Hepatocyte (in vitro differentiated cells): ENCODE measurements at regions not wholly inside any gene's neighbourhood (a gene's known extent, or its start where the extent isn't known, plus 50 kb on each side); places are given as distances from the start of the nearest gene placed in this dataset.

Experiments used
- DNase-seq: peaks from one replicate; pipeline ENCODE4 v3.0.0-alpha.2; 2016; ENCODE audit warnings: low spot score
- H2AFZ ChIP-seq: fragments of 200-600 bp; sonication (generic); 2 replicates; pipeline ENCODE4 v1.6.0; 2016; ENCODE audit warnings: antibody characterized with exemption, mild to moderate bottlenecking
- H3K27ac ChIP-seq: fragments of 200-600 bp; sonication (generic); 2 replicates; pipeline ENCODE4 v1.5.1; 2016; ENCODE audit warnings: mild to moderate bottlenecking
- H3K27me3 ChIP-seq: fragments of 200-600 bp; sonication (generic); 2 replicates; pipeline ENCODE4 v1.6.1; 2016
- H3K36me3 ChIP-seq: fragments of 200-600 bp; sonication (generic); replicated peaks from 2 replicates; pipeline ENCODE4 v1.5.1; 2016; ENCODE audit warnings: low read depth; ENCODE audit not compliant: insufficient read depth
- H3K4me1 ChIP-seq: fragments of 200-600 bp; sonication (generic); 2 replicates; pipeline ENCODE4 v1.5.1; 2016; ENCODE audit warnings: mild to moderate bottlenecking, moderate library complexity; ENCODE audit not compliant: insufficient read depth
- H3K4me2 ChIP-seq: fragments of 200-600 bp; sonication (generic); 2 replicates; pipeline ENCODE4 v1.6.0; 2016
- H3K4me3 ChIP-seq: fragments of 200-600 bp; sonication (generic); 2 replicates; pipeline ENCODE4 v1.5.1; 2016; ENCODE audit warnings: mild to moderate bottlenecking
- H3K79me2 ChIP-seq: fragments of 200-600 bp; sonication (generic); 2 replicates; pipeline ENCODE4 v1.6.0; 2017; ENCODE audit warnings: mild to moderate bottlenecking
- H3K9me2 ChIP-seq: fragments of 200-600 bp; sonication (generic); replicated peaks from 2 replicates; pipeline ENCODE4 v1.6.0; 2017; ENCODE audit warnings: mild to moderate bottlenecking; ENCODE audit not compliant: insufficient read depth
- H3K9me3 ChIP-seq: fragments of 200-600 bp; sonication (generic); 2 replicates; pipeline ENCODE4 v1.5.1; 2016; ENCODE audit warnings: low read depth, mild to moderate bottlenecking
- H4K20me1 ChIP-seq: fragments of 200-600 bp; sonication (generic); 2 replicates; pipeline ENCODE4 v1.6.0; 2016; ENCODE audit warnings: mild to moderate bottlenecking; ENCODE audit not compliant: insufficient read depth, poor library complexity, severe bottlenecking
- EZH2 ChIP-seq: fragments of 200-600 bp; sonication (generic); IDR thresholded peaks from 2 replicates; pipeline ENCODE4 v1.6.1; 2016; ENCODE audit warnings: antibody characterized with exemption, mild to moderate bottlenecking, borderline replicate concordance
- EZH2phosphoT487 ChIP-seq: fragments of 200-600 bp; sonication (generic); IDR thresholded peaks from one replicate; pipeline ENCODE4 v1.6.1; 2018; ENCODE audit warnings: antibody characterized with exemption, mild to moderate bottlenecking, low read depth, moderate library complexity; ENCODE audit not compliant: unreplicated experiment, severe bottlenecking
- WGBS: methylation state at CpG from one replicate; pipeline ENCODE4 v1.1.6; 2016; ENCODE audit warnings: low lambda C conversion rate; ENCODE audit errors: missing lambda C conversion rate; 5-methylcytosine and 5-hydroxymethylcytosine counted together
- TF ChIP-seq, protein P1 (sequence below): fragments of 200-600 bp; sonication (generic); IDR thresholded peaks from 2 replicates; pipeline ENCODE4 v1.5.1; 2016; ENCODE audit warnings: antibody characterized with exemption, mild to moderate bottlenecking; ENCODE audit not compliant: poor library complexity

DNA sequence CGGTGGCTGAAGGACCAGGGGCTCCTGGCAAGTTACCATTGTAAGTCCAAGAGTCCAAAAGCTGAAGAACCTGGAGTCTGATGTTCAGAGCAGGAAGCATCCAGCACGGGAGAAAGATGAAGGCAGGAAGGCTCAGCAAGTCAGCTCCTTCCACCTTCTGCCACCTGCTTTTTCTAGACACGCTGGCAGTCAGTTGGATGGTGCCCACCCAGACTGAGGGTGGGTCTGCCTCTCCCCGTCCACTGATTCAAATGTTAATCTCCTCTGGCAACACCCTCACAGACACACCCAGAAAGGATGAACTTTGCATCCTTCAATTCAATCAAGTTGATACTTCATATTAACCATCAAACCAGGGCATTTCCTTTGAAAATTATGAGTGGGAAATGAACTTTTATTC, 1272.4 kb upstream of the TMEM132C start:
- Histone ChIP-seq H4K20me1 (no peaks in the 10 kb centered on the region), H3K36me3 (no peaks in the 10 kb centered on the region), H2AFZ (no peak overlapping the region), H3K4me1 (no peaks in the 10 kb centered on the region), H3K4me3 (no peak overlapping the region), H3K4me2 (no peak overlapping the region), H3K79me2 (no peaks in the 10 kb centered on the region), H3K27me3 (no peaks in the 10 kb centered on the region), H3K9me3 (no peaks in the 10 kb centered on the region), H3K9me2 (no peaks in the 10 kb centered on the region), H3K27ac (no peak overlapping the region)
- 90% methylated on average over 4 of the region's 4 CpGs for WGBS
- no peak for DNase-seq
- TF ChIP-seq EZH2 = no peak
- TF ChIP-seq, protein P1, sequence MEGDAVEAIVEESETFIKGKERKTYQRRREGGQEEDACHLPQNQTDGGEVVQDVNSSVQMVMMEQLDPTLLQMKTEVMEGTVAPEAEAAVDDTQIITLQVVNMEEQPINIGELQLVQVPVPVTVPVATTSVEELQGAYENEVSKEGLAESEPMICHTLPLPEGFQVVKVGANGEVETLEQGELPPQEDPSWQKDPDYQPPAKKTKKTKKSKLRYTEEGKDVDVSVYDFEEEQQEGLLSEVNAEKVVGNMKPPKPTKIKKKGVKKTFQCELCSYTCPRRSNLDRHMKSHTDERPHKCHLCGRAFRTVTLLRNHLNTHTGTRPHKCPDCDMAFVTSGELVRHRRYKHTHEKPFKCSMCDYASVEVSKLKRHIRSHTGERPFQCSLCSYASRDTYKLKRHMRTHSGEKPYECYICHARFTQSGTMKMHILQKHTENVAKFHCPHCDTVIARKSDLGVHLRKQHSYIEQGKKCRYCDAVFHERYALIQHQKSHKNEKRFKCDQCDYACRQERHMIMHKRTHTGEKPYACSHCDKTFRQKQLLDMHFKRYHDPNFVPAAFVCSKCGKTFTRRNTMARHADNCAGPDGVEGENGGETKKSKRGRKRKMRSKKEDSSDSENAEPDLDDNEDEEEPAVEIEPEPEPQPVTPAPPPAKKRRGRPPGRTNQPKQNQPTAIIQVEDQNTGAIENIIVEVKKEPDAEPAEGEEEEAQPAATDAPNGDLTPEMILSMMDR = no peak
- no peak for TF ChIP-seq EZH2phosphoT487

DNA sequence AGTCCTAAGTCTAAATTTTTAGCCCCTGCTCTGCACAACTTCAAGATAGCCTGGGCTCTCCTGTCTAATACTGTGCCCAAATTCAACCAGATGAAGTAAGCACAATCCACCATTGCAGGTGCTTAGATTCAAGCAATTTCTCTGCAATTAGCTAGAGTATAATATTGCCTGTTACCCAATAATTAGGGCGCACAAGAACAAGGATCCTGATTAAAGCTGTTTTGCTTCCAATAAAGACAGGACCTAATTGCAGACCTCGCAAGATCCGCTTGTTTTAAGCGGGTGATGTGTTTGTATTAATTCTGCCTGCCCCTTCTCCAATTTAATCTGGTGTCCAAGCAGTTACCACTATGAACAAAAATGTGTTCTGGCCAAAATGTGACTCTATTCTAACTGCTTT, 1268.9 kb upstream of the TMEM132C start:
- DNase-seq = no peak
- no peak for TF ChIP-seq EZH2phosphoT487
- TF ChIP-seq, protein P1 = no peak
- no peak for TF ChIP-seq EZH2

DNA sequence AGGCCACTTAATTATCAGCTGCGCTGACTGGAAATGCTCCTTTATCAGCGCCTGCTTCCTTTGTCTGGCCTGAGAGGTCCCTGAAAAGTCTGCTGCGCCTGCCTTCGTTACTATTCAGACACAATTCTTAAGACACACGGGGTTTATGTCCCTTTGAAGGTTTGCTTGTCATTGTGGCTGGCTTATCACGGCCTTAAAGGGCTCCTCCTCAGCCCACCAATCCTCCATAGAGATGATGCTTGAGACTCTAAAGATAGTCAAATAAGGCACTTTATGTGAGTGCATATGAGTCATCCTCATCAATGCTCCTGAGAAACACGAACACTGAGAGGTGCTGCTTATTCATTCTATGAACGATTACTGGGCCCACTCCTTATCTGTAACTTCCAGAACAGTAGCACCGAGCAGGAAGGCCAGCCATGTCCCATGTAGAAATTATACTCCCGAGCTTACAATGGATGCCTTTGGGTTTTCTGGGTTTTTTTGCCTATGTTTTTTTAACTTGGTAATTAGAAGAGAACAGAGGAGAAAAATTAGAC, 1268.2 kb upstream of the TMEM132C start:
- H3K4me1 ChIP-seq = no peaks in the 10 kb centered on the region
- H3K27ac ChIP-seq = no peak overlapping the region
- no peak overlapping the region for H3K4me2 ChIP-seq
- H2AFZ ChIP-seq = no peak overlapping the region
- peak; percentile 15 for DNase-seq
- H3K27me3 ChIP-seq = no peaks in the 10 kb centered on the region
- H3K9me3 ChIP-seq = no peaks in the 10 kb centered on the region
- no peaks in the 10 kb centered on the region for H3K9me2 ChIP-seq
- TF ChIP-seq EZH2phosphoT487 = no peak
- no peak for TF ChIP-seq EZH2
- TF ChIP-seq, protein P1 = no peak
- WGBS = 40% methylated on average over 10 of the region's 10 CpGs
- no peaks in the 10 kb centered on the region for H3K79me2 ChIP-seq
- H4K20me1 ChIP-seq = no peaks in the 10 kb centered on the region
- H3K36me3 ChIP-seq = no peaks in the 10 kb centered on the region
- no peak overlapping the region for H3K4me3 ChIP-seq

More for the DNA sequence above, 1268.9 kb upstream of the TMEM132C start:
- no peak overlapping the region for H2AFZ ChIP-seq
- H3K4me3 ChIP-seq = no peak overlapping the region
- H3K27ac ChIP-seq = no peak overlapping the region
- no peaks in the 10 kb centered on the region for H3K4me1 ChIP-seq
- H3K79me2 ChIP-seq = no peaks in the 10 kb centered on the region
- no peaks in the 10 kb centered on the region for H3K27me3 ChIP-seq
- H3K4me2 ChIP-seq = no peak overlapping the region
- 95% methylated on average over 4 of the region's 4 CpGs for WGBS
- H3K9me2 ChIP-seq = no peaks in the 10 kb centered on the region
- H3K36me3 ChIP-seq = no peaks in the 10 kb centered on the region
- H3K9me3 ChIP-seq = no peaks in the 10 kb centered on the region
- H4K20me1 ChIP-seq = no peaks in the 10 kb centered on the region

DNA sequence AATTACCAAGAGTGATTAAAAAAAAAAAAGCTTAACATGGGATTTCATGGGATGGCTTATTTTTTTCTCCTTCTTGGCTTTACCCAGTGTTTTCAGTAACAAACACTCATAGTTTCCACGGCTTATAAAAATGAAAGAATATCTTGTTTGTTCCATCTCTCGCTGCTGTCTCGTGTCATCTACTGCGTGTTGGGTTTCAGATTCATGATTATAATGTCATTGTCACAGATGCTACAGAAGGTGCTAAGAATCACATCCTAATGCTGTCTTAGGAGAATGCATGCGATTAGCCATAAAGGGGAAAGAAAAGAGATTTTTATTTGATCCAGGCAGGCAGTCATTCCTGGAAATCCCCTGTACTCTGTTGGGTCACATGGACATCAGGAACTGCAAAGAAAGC, 1267.6 kb upstream of the TMEM132C start:
- no peaks in the 10 kb centered on the region for H4K20me1 ChIP-seq
- DNase-seq = no peak
- no peaks in the 10 kb centered on the region for H3K79me2 ChIP-seq
- TF ChIP-seq, protein P1 = no peak
- no peak for TF ChIP-seq EZH2phosphoT487
- no peak for TF ChIP-seq EZH2
- H3K36me3 ChIP-seq = no peaks in the 10 kb centered on the region
- H2AFZ ChIP-seq = no peak overlapping the region
- whole genome bisulfite sequencing = 95% methylated on average over 5 of the region's 5 CpGs
- H3K4me1 ChIP-seq = no peaks in the 10 kb centered on the region
- H3K27me3 ChIP-seq = no peaks in the 10 kb centered on the region
- no peak overlapping the region for H3K27ac ChIP-seq
- H3K4me2 ChIP-seq = no peak overlapping the region
- H3K9me3 ChIP-seq = no peaks in the 10 kb centered on the region
- H3K4me3 ChIP-seq = no peak overlapping the region
- no peaks in the 10 kb centered on the region for H3K9me2 ChIP-seq
